COLO668 (cell line): ENCODE measurements at regions not wholly inside any gene's neighbourhood (a gene's known extent, or its start where the extent isn't known, plus 50 kb on each side); places are given as distances from the start of the nearest gene placed in this dataset.
"Not testable (repeated sequence)": the region's sequence is repeated elsewhere in the genome, so short reads cannot be mapped to it uniquely, and the experiment has no call there.

Experiments
- DNase-seq: peaks from one replicate; lab custom pipeline; 2025; ENCODE audit not compliant: unreplicated experiment; lab: John Stamatoyannopoulos, UW

- no peak for DNase-seq
Measured at GRCh38 chr11:95652002-95652472, 137.5 kb downstream of the FAM76B start.

GRCh38 chr11:95650276-95650675 is 139.3 kb downstream of the FAM76B start:
- DNase-seq: no peak

GRCh38 chr11:95647871-95648270 is 141.7 kb downstream of the FAM76B start:
- DNase-seq: no peak

- DNase-seq: no peak
Measured at GRCh38 chr11:95647355-95647754, 142.2 kb downstream of the FAM76B start.

GRCh38 chr11:95641495-95641894 is 148.1 kb downstream of the FAM76B start:
- no peak for DNase-seq

GRCh38 chr11:95638501-95638900 is 151.1 kb downstream of the FAM76B start:
- DNase-seq: no peak

GRCh38 chr11:95625164-95625900 is 164.2 kb downstream of the FAM76B start:
- DNase-seq: no peak

GRCh38 chr11:95616256-95616804 is 173.3 kb downstream of the FAM76B start:
- no peak for DNase-seq

GRCh38 chr11:95611827-95612226 is 177.8 kb downstream of the FAM76B start:
- DNase-seq: no peak

- DNase-seq: not testable (repeated sequence)
Measured at GRCh38 chr11:95610185-95610584, 179.4 kb downstream of the FAM76B start.

- no peak for DNase-seq
Measured at GRCh38 chr11:95608093-95608492, 181.5 kb downstream of the FAM76B start.

GRCh38 chr11:95606824-95607223 is 182.8 kb downstream of the FAM76B start:
- DNase-seq: no peak

- no peak for DNase-seq
Measured at GRCh38 chr11:95605271-95605940, 184.2 kb downstream of the FAM76B start.

- DNase-seq: no peak
Measured at GRCh38 chr11:95599959-95600586, 189.5 kb downstream of the FAM76B start.

GRCh38 chr11:95595973-95596489 is 193.6 kb downstream of the FAM76B start:
- no peak for DNase-seq

GRCh38 chr11:95595541-95595940 is 194.0 kb downstream of the FAM76B start:
- no peak for DNase-seq

GRCh38 chr11:95593111-95593510 is 196.5 kb downstream of the FAM76B start:
- no peak for DNase-seq

- DNase-seq: no peak
Measured at GRCh38 chr11:95592471-95592870, 197.1 kb downstream of the FAM76B start.

- no peak for DNase-seq
Measured at GRCh38 chr11:95589893-95590612, 199.5 kb downstream of the FAM76B start.

GRCh38 chr11:95588821-95589220 is 200.8 kb downstream of the FAM76B start:
- DNase-seq: no peak

GRCh38 chr11:95586661-95587060 is 202.9 kb downstream of the FAM76B start:
- DNase-seq: no peak
